ENCODE measurements at regions not wholly inside any gene's neighbourhood (a gene's known extent, or its start where the extent isn't known, plus 50 kb on each side); places are given as distances from the start of the nearest gene placed in this dataset.

DNA sequence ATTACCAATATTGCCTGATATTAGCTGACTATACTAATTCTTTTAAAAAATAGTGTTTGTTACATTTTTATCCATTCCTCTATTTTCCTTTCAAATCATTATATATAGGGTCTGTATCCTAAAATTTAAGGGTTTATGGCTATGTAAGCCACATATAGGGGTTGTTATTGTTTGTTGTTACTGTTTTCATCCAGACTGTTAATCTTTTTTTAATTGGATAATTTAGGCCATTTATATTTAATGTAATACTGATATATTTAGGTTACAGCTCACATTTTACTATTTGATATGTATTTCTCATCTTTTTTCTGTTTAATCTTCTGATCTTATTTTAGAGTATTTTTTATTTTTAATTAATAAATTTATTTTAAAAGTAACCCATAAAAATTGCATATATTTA, 487.1 kb upstream of the SGCG start:
- Histone ChIP-seq H3K27me3 (replicated peaks; ENCODE audit: insufficient read depth) (no peaks in the 10 kb centered on the region), H3K36me3 (no peaks in the 10 kb centered on the region), H3K9me3 (peaks cover 3% of the 10 kb centered on the region), H3K4me3 (no peak overlapping the region), H3K27ac (no peak overlapping the region), H3K4me1 (ENCODE audit: control insufficient read depth in 1 of 2, low read depth in 2 of 2) (no peaks in the 10 kb centered on the region)
- DNase-seq (ENCODE audit: low spot score) = no peak
- TF ChIP-seq, protein P1, sequence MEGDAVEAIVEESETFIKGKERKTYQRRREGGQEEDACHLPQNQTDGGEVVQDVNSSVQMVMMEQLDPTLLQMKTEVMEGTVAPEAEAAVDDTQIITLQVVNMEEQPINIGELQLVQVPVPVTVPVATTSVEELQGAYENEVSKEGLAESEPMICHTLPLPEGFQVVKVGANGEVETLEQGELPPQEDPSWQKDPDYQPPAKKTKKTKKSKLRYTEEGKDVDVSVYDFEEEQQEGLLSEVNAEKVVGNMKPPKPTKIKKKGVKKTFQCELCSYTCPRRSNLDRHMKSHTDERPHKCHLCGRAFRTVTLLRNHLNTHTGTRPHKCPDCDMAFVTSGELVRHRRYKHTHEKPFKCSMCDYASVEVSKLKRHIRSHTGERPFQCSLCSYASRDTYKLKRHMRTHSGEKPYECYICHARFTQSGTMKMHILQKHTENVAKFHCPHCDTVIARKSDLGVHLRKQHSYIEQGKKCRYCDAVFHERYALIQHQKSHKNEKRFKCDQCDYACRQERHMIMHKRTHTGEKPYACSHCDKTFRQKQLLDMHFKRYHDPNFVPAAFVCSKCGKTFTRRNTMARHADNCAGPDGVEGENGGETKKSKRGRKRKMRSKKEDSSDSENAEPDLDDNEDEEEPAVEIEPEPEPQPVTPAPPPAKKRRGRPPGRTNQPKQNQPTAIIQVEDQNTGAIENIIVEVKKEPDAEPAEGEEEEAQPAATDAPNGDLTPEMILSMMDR (IDR thresholded peaks at IDR 0.05) = no peak
- ATAC-seq (ENCODE audit: insufficient number of reproducible peaks, low FRiP score, low read depth) = no peak

DNA sequence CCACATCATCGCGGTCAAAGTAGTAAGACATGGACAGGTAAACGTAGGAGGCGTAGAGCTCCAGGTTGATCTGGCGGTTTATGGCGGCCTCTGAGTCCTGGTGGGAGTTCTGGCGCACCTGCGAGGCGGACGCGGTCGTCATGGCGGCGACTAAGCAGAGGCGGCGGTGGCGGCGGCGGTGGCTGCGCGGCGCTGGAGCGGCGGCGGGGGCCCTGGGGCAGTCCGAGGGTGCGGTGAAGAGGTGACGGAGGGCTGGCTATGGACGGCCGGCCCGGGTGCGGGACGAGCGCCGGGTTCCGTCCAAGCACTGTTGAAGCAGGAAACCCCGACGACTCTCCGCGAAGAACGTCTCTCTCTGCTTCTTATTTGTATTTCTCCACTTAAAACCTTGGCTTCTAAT, 484.3 kb upstream of the SGCG start:
- H3K36me3 ChIP-seq = no peaks in the 10 kb centered on the region
- ATAC-seq (ENCODE audit: insufficient number of reproducible peaks, low FRiP score, low read depth) = no peak
- H3K4me1 ChIP-seq (ENCODE audit: control insufficient read depth in 1 of 2, low read depth in 2 of 2) = no peaks in the 10 kb centered on the region
- DNase-seq (ENCODE audit: low spot score) = no peak
- H3K4me3 ChIP-seq = no peak overlapping the region
- no peaks in the 10 kb centered on the region for H3K27me3 ChIP-seq (replicated peaks; ENCODE audit: insufficient read depth)
- TF ChIP-seq, protein P1 (IDR thresholded peaks at IDR 0.05) = no peak
- H3K9me3 ChIP-seq = peaks cover 3% of the 10 kb centered on the region
- no peak overlapping the region for H3K27ac ChIP-seq

DNA sequence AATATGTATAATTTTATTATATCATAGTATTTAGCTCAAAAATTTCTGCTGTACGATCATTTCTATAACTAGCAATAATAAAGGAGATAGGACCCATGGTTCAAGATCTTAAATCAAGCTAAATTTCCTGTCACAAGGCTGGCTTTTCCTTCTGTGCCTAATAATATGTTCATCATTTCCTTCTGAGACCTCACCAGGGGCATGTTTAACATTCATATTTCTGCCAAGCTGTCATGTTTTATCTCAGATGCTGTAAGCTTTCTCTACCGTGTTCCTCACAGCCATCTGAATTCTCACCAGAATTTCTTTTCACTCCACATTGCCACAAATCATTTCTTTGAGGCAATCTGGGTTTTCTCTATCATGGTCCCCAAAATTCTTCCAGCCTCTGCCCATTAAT, 482.3 kb upstream of the SGCG start:
- Histone ChIP-seq H3K36me3 (no peaks in the 10 kb centered on the region), H3K4me1 (ENCODE audit: control insufficient read depth in 1 of 2, low read depth in 2 of 2) (no peaks in the 10 kb centered on the region), H3K4me3 (no peak overlapping the region), H3K9me3 (peaks cover 3% of the 10 kb centered on the region), H3K27me3 (replicated peaks; ENCODE audit: insufficient read depth) (no peaks in the 10 kb centered on the region), H3K27ac (no peak overlapping the region)
- DNase-seq (ENCODE audit: low spot score) (no peak), ATAC-seq (ENCODE audit: insufficient number of reproducible peaks, low FRiP score, low read depth) (no peak)
- TF ChIP-seq, protein P1 (IDR thresholded peaks at IDR 0.05) = no peak

DNA sequence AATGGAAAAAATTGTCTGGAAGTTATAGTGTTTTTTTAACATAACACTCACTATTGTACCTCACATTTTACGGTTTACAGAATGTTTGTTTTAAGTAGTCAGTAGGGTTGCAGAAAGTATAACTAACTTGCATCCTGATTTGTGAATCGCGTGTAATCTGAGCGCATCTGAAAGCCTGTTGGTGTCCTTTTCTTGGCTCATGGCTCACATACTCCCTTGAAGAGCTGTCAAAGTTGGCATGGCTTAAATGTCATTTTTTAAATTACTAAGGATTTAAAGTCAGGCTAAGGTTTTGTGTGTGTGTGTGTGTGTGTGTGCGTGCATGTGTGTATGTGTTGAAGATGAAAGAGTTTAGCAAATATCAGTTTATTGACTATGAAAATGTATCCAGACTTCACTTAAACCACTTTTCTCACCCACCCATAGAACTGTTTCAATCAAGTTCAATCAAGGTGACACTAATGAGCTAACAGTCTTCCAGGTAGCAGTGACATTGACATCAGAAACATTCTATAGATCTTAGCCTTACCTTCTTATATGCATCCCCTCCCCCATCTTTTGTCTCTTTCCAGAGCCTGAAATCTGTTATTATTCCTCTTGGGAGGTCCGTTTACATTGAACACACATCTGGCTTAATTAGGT, 480.4 kb upstream of the SGCG start:
- no peak for ATAC-seq (ENCODE audit: insufficient number of reproducible peaks, low FRiP score, low read depth)
- TF ChIP-seq, protein P1 (IDR thresholded peaks at IDR 0.05) = no peak

DNA sequence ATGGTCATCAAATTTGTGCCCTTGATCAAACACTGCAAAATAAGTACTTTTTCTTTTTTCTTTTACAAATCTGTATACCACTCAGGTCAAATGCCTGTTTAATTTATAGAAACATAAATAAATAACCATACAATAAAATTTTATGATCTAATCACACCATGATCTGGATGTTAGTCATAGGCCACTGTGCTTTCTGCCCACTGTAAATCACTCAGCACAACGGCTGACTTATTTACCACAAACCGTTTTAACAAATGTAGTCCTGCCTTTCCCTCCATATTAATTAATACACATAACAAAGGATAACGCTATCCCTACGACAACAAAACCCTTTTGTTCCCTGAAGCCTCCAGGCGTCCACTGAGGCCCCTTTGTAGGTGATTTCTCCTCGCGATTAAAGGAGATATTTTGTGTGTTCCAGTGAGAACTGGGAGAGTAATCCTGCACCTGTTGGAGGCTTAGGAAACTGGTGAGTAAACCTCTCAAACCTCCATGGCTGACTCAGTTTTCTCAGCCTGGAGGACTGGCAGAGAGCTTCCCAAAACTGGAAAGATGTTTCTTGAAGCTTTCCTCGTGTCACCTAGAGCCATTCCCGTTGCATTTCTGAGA, 477.1 kb upstream of the SGCG start:
- no peak overlapping the region for H3K27ac ChIP-seq
- H3K4me3 ChIP-seq = no peak overlapping the region
- no peaks in the 10 kb centered on the region for H3K36me3 ChIP-seq
- no peaks in the 10 kb centered on the region for H3K4me1 ChIP-seq (ENCODE audit: control insufficient read depth in 1 of 2, low read depth in 2 of 2)
- TF ChIP-seq, protein P1 (IDR thresholded peaks at IDR 0.05) = no peak
- H3K9me3 ChIP-seq = no peaks in the 10 kb centered on the region
- ATAC-seq (ENCODE audit: insufficient number of reproducible peaks, low FRiP score, low read depth) (no peak), DNase-seq (ENCODE audit: low spot score) (no peak)
- H3K27me3 ChIP-seq (replicated peaks; ENCODE audit: insufficient read depth) = no peaks in the 10 kb centered on the region

More for the DNA sequence above, 480.4 kb upstream of the SGCG start:
- DNase-seq (ENCODE audit: low spot score) = no peak
- Histone ChIP-seq H3K27me3 (replicated peaks; ENCODE audit: insufficient read depth) (no peaks in the 10 kb centered on the region), H3K4me3 (no peak overlapping the region), H3K36me3 (no peaks in the 10 kb centered on the region), H3K4me1 (ENCODE audit: control insufficient read depth in 1 of 2, low read depth in 2 of 2) (no peaks in the 10 kb centered on the region), H3K27ac (no peak overlapping the region), H3K9me3 (no peaks in the 10 kb centered on the region)
